Stimulated activated CD8-positive, alpha-beta memory T cell treated with anti-CD3 and anti-CD28 coated beads, Interleukin-2, amount 100 ng/mL, for 1 hour (primary cell): ENCODE measurements at regions not wholly inside any gene's neighbourhood (a gene's known extent, or its start where the extent isn't known, plus 50 kb on each side); places are given as distances from the start of the nearest gene placed in this dataset.

Experiments
- DNase-seq, 2 donors: peaks; one replicate each; pipeline ENCODE4 v3.0.0-alpha.2; 2020; ENCODE audit warnings: low read depth in 2 of 2

DNA sequence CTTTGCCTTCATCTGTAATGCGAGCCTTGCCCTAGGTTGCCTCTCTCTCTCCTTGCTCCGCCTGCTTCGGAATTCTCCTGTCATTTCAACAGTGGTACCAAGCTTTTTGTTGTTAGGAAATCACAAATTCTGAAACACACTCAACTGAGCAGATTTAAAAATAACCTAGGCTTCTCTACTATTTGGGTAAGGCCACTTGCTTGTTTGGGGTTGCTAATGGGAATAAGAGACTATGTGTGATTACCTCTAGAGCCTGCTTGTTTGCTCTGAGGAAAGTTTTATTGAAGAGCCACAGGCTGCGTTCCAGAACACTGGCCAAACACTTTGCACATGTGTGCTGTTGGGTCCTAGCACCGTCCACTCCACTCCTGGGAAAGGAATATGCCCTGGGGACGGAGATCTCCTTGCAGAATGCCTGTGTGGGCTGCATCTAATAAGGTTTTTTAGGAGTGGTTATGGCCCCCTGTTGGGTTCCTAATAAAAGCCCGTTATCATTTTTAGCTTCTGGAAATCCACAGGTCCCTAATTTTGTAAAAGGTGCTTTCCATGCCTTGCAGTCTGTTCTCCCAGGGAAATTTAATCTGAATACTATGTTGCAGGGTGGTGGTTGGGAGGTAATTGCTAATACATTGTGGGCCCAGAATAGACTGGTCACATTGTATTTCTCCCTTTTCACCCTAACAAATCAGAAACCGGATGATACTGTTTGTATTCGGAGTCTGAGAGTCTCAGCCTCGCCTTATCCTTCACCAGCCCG is 68.7 kb upstream of the KLF6 start:
- no peak for DNase-seq

DNA sequence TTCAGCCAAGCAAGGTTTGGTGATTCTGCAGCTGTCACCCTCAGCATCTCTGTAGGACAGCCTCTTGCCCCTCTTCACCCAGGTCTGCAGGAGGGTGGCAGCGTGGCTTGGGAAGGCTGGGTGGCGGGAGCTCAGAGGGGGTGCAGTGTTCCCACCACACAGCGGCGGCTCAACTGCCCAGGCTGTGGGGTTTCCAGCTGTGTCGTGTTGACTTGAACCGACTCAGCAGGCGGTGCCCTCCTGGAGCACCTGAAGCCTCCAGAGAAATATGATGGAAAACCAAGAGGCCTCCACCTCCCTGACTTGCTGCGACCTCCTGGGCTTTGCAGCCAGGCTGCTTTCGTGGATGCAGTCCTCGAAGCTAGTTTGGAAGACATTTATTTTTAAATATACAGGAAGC is 68.0 kb upstream of the KLF6 start:
- no peak for DNase-seq

DNA sequence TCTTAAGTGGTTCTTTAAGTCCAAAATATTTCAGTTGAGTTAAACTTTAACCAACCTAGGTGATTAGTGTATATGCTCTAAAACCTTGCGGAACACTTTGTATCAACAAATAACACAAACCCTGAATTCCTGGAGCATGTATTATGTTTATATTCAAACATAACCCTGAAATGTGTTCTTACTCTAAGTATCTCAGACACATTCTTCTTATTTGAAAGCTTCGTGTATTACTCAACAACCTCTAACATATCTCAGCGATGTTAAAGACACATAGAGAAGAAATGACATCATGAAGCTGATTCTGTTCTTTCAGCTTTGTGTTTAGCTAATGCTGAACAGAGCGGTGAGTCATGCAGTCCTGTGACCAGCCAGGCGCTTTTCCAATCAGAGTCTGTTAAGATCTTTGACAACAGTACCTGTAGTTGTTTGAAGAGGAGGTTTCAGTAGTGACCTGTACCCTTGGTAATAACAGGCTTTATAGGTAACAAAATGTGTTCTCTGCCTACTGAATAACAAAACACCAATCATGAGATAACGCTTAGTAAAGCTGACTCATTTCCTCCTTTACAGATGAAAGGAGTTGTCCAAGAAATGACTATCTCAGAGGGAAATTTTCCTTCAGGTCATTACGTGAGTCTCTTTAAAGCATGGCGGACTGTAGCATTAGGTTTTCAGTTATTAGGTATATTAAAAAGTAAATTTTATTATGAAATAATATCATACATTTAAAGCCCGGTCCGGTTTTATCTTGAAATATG is 67.3 kb upstream of the KLF6 start:
- peak in 1 of 2 donors; percentile 31 for DNase-seq

DNA sequence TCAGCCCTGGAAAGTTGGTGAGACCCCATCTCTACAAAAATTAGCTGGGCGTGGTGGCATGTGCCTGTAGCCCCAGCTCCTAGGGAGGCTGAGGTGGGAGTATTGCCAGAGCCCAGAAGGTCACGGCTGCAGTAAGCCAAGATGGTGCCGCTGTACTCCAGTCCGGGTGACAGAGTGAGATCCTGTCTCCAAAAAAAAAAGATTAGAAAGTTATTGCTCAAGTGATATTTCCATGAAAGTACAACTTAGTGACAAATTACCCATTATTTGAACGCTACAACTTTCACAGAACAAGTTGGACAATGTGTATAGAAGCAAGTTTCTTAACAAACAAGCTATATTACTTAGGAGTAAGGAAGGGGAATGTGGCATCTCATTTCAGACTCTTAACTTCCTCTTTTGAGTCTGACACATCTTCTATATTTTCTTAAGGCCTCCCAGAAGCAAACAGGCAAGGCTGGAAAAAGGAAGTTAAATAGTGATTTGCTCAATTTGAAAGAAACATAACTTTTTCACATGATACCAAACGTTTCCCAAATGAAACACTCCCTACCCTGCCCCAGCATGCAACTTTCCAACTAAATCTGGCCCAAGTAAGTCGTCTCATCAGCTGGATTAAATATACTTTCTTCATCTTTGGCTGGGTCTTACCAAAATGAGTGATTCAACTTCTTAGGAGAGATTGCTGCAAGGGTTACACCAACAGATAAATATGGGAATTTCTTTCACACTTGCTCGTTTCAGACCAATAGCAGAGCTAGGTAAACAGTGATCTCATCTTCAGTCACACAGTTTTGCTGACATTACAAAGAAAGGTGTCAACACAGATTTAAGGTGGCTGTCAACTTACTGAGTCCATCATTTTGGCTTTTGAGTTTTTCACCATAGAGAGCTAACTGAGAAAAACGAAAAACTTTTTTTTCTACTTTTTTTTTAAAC is 66.3 kb upstream of the KLF6 start:
- no peak for DNase-seq

DNA sequence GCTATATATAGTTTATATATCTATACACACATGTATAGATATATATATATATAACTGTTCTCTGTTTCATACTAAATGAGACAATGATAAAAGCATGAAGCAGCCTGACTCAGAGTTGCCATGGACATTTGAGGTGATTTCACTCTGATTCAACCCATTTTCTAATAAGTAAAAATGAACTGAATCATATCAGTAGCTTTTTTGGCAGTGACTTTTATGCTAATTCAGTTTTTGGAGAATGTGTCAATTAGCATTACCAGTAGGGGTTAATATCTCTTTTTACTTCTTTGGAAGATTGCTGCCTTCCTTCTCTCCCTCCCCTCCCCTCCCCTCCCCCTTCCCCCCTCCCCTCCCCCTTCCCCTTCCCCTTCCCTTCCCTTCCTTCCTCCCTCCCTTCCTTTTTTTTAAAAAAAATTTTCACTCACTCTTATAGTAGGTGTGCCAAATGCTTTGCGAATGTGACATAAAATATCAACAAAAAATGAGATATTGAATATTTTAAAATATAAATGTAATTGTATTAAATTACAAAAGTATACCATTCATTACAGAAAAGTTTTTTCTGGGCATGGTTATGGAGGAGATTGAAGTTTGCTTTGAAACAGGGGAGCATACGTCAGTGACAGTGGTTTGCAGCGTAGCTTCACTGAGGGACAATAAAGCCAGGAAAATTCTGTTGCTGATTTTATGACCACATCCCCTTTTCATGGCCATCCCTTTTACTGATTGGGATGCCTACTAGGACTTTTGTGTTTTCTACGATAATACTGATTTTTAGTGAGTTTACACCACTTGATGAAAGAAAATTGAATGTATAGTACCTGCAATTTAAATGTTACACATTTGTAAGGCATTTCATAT is 64.0 kb upstream of the KLF6 start:
- DNase-seq, result no peak

DNA sequence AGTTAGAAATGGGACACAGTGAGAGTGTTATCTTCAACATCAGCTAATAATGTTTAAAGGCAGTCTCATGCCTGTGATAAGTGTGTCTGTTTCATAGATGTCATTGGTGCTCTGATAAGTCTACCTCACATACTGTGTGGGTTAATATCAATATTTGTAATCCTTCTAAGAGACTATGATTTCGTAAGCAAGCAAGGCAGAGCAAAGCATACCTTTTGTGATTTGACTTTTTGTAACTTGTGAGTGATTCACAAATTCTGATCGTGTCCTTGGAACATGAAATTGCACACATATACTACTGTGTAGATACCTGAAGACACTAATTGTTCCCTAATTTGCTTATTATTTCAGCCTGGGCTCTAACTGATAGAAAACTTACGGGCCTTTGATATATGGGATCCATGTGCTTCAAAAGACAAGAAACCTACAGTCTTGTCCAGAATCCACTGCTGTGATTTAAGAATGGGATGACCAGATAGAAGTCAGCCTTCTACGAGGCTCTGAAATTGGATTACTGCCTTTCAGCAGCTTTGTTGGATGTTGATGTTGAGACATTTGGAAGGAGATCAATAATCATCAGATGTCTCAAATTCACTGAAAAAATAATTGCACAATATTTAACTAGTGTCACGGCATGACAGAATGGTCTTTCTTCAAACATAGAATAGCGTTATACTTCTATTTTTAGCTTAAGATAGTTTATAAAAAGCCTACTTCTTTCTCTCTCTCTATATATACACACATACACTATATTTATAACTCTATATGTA is 63.2 kb upstream of the KLF6 start:
- no peak for DNase-seq

DNA sequence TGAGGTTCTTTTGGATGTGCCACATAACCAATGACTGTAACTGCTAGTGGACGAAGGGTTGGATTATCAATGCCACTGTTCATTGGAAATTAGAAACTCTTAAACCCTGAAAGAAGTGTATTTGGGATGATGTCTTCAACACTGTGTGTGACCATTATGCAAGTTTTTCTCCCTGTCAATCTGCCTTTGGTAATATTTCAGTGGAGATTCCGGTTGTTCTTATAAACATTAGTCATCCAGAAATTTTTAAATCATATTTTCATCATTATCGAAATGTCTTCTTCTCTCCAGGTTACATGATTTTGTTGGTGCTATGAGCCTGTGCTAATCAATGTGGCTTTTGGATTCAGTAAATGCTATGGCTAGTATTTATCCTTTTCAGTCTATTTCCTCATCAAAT is 61.7 kb upstream of the KLF6 start:
- no peak for DNase-seq

DNA sequence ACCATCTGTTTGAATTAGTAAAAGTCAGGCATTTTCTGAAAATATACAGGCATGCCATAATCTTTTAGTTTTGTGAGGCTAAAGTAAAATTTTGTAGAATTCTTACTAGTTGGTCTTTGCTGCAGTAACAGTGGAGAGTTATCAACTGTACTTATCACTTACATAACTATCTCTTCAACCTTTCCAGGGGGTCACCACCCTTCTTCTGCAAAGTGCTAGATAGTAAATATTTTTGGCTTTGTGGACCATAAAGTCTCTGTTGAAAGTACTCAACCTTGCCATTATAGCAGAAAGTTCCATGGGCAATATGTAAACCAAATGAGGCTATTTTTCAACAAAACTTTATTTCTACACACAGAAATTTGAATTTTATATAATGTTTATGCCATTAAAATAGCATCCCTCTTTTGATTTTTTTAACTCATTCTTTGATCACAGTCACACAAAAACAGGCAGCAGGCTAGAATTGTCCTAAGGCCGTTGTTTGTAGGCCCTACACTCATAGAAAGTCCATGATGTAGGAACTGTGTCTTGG is 59.5 kb upstream of the KLF6 start:
- DNase-seq, result no peak

DNA sequence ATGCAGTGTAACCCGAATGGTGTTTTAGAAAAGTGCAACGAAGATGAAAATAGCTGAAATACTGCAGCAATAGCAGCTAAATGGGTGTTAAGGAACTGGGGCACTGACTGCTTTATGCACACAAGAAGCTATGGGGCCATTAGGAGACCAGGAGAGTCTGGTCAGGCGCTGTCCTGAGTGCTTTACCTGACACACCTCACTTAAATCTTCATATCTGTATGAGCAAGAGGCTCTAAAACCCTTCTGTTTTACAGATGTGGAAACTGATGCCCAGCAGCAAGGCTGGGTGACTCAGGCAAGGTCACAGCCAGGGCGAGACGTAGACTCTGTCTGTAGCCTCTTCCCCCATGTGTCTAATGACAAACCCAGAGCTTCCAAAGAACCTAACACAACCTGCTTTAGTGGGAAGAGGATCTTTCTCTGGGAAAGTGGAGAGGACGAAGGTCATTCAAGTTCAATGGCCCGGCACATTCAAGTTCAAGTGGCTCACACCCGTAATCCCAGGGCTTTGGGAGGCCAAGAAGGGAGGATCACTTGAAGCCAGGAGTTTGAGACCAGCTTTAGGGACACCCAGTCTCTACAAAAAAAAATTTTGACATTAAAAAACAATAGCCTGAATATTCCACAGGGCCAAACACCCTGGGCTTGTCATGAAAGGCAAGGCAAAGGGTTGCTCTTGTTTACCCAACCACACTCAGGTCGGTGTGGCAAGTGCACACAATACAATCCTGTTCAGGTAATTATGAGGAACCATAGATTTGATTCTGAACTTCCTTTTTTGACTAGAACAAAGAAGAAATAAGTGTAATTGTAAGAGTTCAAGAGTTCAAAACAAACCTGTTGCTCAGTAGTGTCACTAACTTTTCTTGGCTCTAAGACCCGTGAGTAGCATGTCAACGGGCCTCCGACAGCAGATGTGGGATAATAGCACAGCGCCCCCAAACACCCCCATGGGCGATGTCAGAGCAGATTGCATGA is 53.7 kb upstream of the KLF6 start:
- DNase-seq, result no peak

DNA sequence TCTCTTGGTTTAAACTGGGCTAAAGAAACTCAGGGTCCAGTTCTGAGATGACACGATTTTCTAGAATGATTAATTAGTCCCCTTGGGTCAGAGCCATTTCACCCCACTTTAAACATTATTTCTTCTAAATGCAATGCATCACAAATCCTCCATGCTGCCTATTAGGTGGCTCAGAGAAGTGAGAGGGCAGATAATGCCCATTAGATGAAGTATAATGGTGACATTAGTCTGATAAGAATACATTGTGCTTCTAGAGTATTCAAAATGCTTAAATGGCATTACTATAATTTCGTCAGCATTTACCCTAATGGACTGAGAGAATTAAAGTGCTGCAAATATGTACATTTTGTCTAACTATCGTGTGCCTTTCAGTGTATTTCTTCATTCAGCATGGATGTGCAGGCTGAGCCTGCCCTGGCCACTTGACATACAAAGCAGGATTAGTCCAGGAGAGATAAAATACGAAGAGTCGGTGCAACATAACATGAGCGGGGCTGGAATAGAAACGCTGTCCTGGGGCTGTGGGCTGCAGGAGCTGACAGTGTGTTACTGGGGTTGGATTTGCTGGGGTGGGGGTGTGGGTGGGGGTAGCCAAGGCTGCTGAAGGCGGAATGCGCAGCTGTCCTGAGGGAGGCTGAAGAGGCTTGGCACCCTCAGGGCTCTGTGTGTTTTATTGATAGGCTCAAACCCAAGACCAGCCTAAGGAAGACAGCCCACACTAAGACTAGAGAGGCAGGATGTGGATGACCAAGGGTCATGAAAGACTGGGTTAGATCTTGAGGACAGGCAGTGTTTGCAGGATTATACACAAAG is 52.8 kb upstream of the KLF6 start:
- no peak for DNase-seq

DNA sequence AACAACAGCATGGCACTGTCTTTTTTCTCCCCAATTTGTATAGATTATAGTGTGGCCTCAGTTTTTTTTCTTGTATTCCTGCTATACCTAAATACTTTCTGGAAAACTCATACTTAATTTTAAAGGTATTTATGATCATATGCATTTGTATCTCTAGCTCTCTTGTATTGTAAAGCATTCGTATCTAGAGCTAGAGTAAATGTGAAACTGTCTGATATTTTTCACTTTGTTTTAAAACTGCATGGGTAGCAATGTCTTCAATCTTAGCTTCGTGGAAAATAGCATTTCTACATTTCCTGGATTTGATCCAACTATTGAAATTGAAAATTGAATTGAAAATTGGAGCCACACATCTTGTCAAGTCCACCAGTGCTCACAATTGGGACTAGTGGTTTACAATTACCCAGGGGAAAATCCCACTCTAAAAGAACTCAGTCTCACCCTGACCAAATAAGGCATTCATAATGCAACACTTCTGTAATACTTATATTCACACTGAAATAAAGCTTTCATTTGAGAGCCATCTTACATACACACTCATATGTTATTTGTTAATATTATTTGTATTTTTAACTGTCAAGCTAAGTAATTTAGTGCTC is 51.3 kb upstream of the KLF6 start:
- DNase-seq, result no peak

DNA sequence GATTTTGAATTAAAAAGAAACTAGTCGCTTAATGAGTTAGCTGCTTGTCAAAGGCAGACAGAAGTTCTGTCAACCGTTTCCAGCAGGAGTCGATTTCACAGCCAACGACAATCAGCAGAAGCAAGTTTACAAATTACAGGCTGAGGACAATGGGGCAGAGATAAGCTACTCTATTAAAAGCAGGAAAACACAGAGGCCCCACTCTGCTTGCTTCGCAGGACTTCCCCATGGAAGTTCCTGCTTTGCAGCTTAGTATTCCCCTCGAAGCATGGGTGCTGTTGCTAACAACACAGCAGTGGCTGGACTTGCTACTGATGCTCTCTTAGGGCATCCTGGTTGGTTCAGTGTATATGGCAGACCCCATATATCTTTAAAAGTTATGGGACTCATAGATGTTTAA is 50.8 kb upstream of the KLF6 start:
- DNase-seq, result no peak

DNA sequence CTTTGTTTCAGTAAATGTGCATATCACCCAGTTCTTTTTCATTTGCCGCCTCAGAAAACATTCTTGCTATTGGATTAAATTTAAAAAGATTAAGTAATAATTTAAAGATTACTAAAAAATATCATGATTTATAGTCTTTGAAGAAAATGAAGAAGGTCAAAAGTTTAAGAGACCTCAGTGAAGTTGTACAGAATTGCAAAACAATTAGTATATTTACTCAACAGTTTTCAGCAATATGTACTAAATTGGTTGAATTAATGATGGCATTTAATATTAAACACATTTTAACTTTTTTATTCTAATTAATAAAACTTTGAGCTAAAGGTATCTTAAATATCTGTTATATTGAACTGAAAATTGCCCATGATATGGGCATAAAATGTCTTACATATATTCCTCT is 49.9 kb upstream of the KLF6 start:
- DNase-seq, result no peak
